GM13977 (cell line): ENCODE measurements at regions not wholly inside any gene's neighbourhood (a gene's known extent, or its start where the extent isn't known, plus 50 kb on each side); places are given as distances from the start of the nearest gene placed in this dataset.

ENCODE experiments used
- DNase-seq: peaks from one replicate; pipeline ENCODE4 v3.0.0; 2012; ENCODE audit warnings: low spot score
- CTCF ChIP-seq: IDR thresholded peaks from 2 replicates; pipeline ENCODE4 v1.5.1; 2012; ENCODE audit warnings: mild to moderate bottlenecking, control low read depth; ENCODE audit not compliant: insufficient read depth; ENCODE audit errors: extremely low read depth, missing control alignments
- in situ Hi-C: fragments of 300-500 bp; cut with MboI; formaldehyde crosslinking; loops from one replicate; pipeline ENCODE4 v1.12.0; 2022; ENCODE audit warnings: low sequenced_read_pairs, low pct_unique_long_range_greater_than_20kb, mixed read lengths, inconsistent platforms; ENCODE audit not compliant: unreplicated experiment

- no peak for DNase-seq
- in situ Hi-C loops: no loop called here
- no peak for TF ChIP-seq CTCF
Measured at GRCh38 chr12:91630596-91631293, 448.1 kb upstream of the DCN start.

- DNase-seq: no peak
- TF ChIP-seq CTCF: no peak
- in situ Hi-C loops: no loop called here
Measured at GRCh38 chr12:91630083-91630482, 447.5 kb upstream of the DCN start.

- in situ Hi-C loops: no loop called here
- DNase-seq: no peak
- no peak for TF ChIP-seq CTCF
Measured at GRCh38 chr12:91629440-91629839, 446.8 kb upstream of the DCN start.

- TF ChIP-seq CTCF: no peak
- DNase-seq: no peak
- in situ Hi-C loops: no loop called here
Measured at GRCh38 chr12:91628656-91629055, 446.0 kb upstream of the DCN start.

GRCh38 chr12:91627225-91627624 is 444.6 kb upstream of the DCN start:
- in situ Hi-C loops: no loop called here
- DNase-seq: no peak
- no peak for TF ChIP-seq CTCF

- no peak for TF ChIP-seq CTCF
- no peak for DNase-seq
- in situ Hi-C loops: loop anchor here (25.0 kb wide), 1 partner anchor 111 kb away; no protein-coding TSS in a partner anchor
Measured at GRCh38 chr12:91622981-91623380, 440.4 kb upstream of the DCN start.
